K562 (cell line): ENCODE measurements at regions not wholly inside any gene's neighbourhood (a gene's known extent, or its start where the extent isn't known, plus 50 kb on each side); places are given as distances from the start of the nearest gene placed in this dataset.

ENCODE experiments used
- POLR2AphosphoS2 ChIP-seq: IDR thresholded peaks from 2 replicates; pipeline ENCODE4 v1.6.1; 2012; ENCODE audit warnings: low read length, improper control_type of control experiment
- ZNF76 ChIP-seq: fragments of 250-450 bp; sonication (Bioruptor Pico); IDR thresholded peaks from 2 replicates; pipeline ENCODE4 v1.4.0; 2020; ENCODE audit warnings: mild to moderate bottlenecking, moderate library complexity, borderline replicate concordance

DNA sequence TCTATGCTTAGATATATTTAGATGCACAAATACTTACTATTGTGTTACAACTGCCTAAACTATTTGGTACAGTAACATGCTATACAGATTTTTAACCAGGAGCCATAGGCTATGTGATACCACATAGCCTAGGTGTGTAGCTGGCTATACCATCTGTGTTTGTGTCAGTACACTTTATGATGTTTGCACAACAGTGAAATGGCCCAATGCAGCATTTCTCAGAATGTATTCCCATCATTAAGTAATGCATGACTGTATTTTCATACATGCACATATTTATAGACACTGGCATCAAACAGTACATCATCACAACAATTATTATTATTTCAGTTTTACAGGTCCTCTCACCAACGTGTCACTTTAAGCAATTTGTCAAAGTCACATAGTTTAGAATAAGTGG lies 979.5 kb upstream of the TENM4 start:
- TF ChIP-seq POLR2AphosphoS2 (no peak), ZNF76 (no peak)
